ENCODE measurements at regions not wholly inside any gene's neighbourhood (a gene's known extent, or its start where the extent isn't known, plus 50 kb on each side); places are given as distances from the start of the nearest gene placed in this dataset.

- TF ChIP-seq POLR2AphosphoS5 (IDR thresholded peaks at IDR 0.05; ENCODE audit: borderline replicate concordance, low read depth, low read length) (no peak), EZH2 (IDR thresholded peaks at IDR 0.05) (no peak)
Observed at GRCh38 chr11:122028036-122028435, 88.0 kb downstream of the BLID start.

Measured in SK-N-MC (cell line).